ENCODE measurements at regions not wholly inside any gene's neighbourhood (a gene's known extent, or its start where the extent isn't known, plus 50 kb on each side); places are given as distances from the start of the nearest gene placed in this dataset.

GRCh38 chr1:201618905-201619304 is 80.0 kb downstream of the NAV1 start:
- TF ChIP-seq CTCF (IDR thresholded peaks at IDR 0.05) (no peak), ZFX (IDR thresholded peaks at IDR 0.05; ENCODE audit: borderline replicate concordance) (no peak)

Data from 22Rv1 (cell line).